Tibial nerve (tissue), 4 donors: ENCODE measurements at regions not wholly inside any gene's neighbourhood (a gene's known extent, or its start where the extent isn't known, plus 50 kb on each side); places are given as distances from the start of the nearest gene placed in this dataset.

Experiments
- CTCF ChIP-seq, 5 experiments: fragments of 200-600 bp in 3 of 5; fragments of 450-650 bp in 2 of 5; sonication (generic) in 3 of 5; IDR thresholded peaks; one replicate each; pipeline ENCODE4 v1.5.1; 2016 to 2019; ENCODE audit warnings: antibody characterized with exemption in 5 of 5, mild to moderate bottlenecking in 3 of 5, moderate library complexity in 2 of 5
- EP300 ChIP-seq, 2 donors: sonication (generic); formaldehyde crosslinking; IDR thresholded peaks; one replicate each; pipeline ENCODE4 v1.6.1; 2017; ENCODE audit warnings: antibody characterized with exemption in 2 of 2, mild to moderate bottlenecking in 1 of 2
- POLR2A ChIP-seq, 2 donors: fragments of 450-650 bp; IDR thresholded peaks; one replicate each; pipeline ENCODE4 v1.6.1; 2017; ENCODE audit warnings: antibody characterized with exemption in 2 of 2, mild to moderate bottlenecking in 2 of 2, moderate library complexity in 2 of 2

- TF ChIP-seq CTCF (IDR thresholded peaks at IDR 0.05), result no peak
- TF ChIP-seq POLR2A (IDR thresholded peaks at IDR 0.05), result no peak
- TF ChIP-seq EP300 (IDR thresholded peaks at IDR 0.05), result no peak
Observed at GRCh38 chr5:128838623-128839022, 126.7 kb upstream of the SLC27A6 start.
